BJ (cell line): ENCODE measurements at regions not wholly inside any gene's neighbourhood (a gene's known extent, or its start where the extent isn't known, plus 50 kb on each side); places are given as distances from the start of the nearest gene placed in this dataset.

Experiments
- CTCF ChIA-PET: fragments of 350-600 bp; formaldehyde crosslinking; extraction: SDS; loops from one replicate; lab custom pipeline; 2021; ENCODE audit warnings: antibody characterized with exemption, inconsistent platforms; lab: Yijun Ruan, JAX
- POLR2A ChIA-PET: fragments of 300-600 bp; sonication (Branson Sonifier 250); formaldehyde crosslinking; extraction: SDS; loops from one replicate; lab custom pipeline; 2021; ENCODE audit warnings: antibody characterized with exemption; lab: Charles Lee
- DNase-seq: peaks from one replicate; pipeline ENCODE4 v3.0.0-alpha.2; 2011; ENCODE audit warnings: low read depth
- H3K27me3 ChIP-seq: 2 replicates; pipeline ENCODE4 v1.6.0; 2011; ENCODE audit warnings: low read length; ENCODE audit not compliant: control insufficient read depth, insufficient read depth
- H3K36me3 ChIP-seq: 2 replicates; pipeline ENCODE4 v1.5.1; 2011; ENCODE audit warnings: low read length; ENCODE audit not compliant: control insufficient read depth, insufficient read depth
- H3K4me3 ChIP-seq: 2 replicates; pipeline ENCODE4 v1.5.1; 2011; ENCODE audit warnings: low read depth, mild to moderate bottlenecking, control low read depth, low read length
- CTCF ChIP-seq: IDR thresholded peaks from 2 replicates; pipeline ENCODE4 v1.5.1; 2011; ENCODE audit warnings: low read depth, mild to moderate bottlenecking, control low read depth, inconsistent platforms, low read length, moderate library complexity; ENCODE audit not compliant: insufficient read depth

GRCh38 chr15:29618586-29618985 is 203.7 kb downstream of the TJP1 start:
- Histone ChIP-seq H3K4me3 (no peak overlapping the region), H3K36me3 (no peaks in the 10 kb centered on the region), H3K27me3 (0 out of 2 replicates have a peak, but pooled peaks cover 1% of the 10 kb centered on the region)
- DNase-seq = no peak
- TF ChIP-seq CTCF = no peak
- ChIA-PET POLR2A (no interaction called here), CTCF (interaction anchor here (1.4 kb wide), 1 partner anchor 13 kb away, joined by 3 read pairs; no protein-coding TSS in a partner anchor)

- TF ChIP-seq CTCF = no peak
- Histone ChIP-seq H3K4me3 (no peak overlapping the region), H3K36me3 (no peaks in the 10 kb centered on the region), H3K27me3 (no peaks in the 10 kb centered on the region)
- no peak for DNase-seq
- CTCF ChIA-PET = no interaction called here
- POLR2A ChIA-PET = no interaction called here
These were observed 205.8 kb downstream of the TJP1 start for GRCh38 chr15:29616512-29616911.

- Histone ChIP-seq H3K36me3 (no peaks in the 10 kb centered on the region), H3K4me3 (no peak overlapping the region), H3K27me3 (no peaks in the 10 kb centered on the region)
- no peak for DNase-seq
- POLR2A ChIA-PET = no interaction called here
- TF ChIP-seq CTCF = no peak
- CTCF ChIA-PET = no interaction called here
These were observed 206.5 kb downstream of the TJP1 start for GRCh38 chr15:29615791-29616190.

GRCh38 chr15:29613951-29614382 is 208.3 kb downstream of the TJP1 start:
- ChIA-PET CTCF (interaction anchor here (1.2 kb wide), 1 partner anchor 17 kb away, joined by 5 read pairs; no protein-coding TSS in a partner anchor), POLR2A (no interaction called here)
- Histone ChIP-seq H3K4me3 (no peak overlapping the region), H3K36me3 (no peaks in the 10 kb centered on the region), H3K27me3 (no peaks in the 10 kb centered on the region)
- no peak for DNase-seq
- TF ChIP-seq CTCF = no peak

GRCh38 chr15:29612701-29613100 is 209.6 kb downstream of the TJP1 start:
- DNase-seq = no peak
- ChIA-PET CTCF (interaction anchor here (0.6 to 1.9 kb wide), 5 partner anchors 7 to 54 kb away, joined by 3 to 11 read pairs (median 4); no protein-coding TSS in a partner anchor), POLR2A (interaction anchor here (0.6 kb wide), 1 partner anchor 131 kb away, joined by 3 read pairs; no protein-coding TSS in a partner anchor)
- TF ChIP-seq CTCF = no peak
- Histone ChIP-seq H3K4me3 (no peak overlapping the region), H3K36me3 (no peaks in the 10 kb centered on the region), H3K27me3 (no peaks in the 10 kb centered on the region)
